Activated CD8-positive, alpha-beta memory T cell treated with anti-CD3 and anti-CD28 coated beads, Interleukin-2, amount 10 ng/mL, durations not matched to agents 7 days and 5 days (primary cell): ENCODE measurements at regions not wholly inside any gene's neighbourhood (a gene's known extent, or its start where the extent isn't known, plus 50 kb on each side); places are given as distances from the start of the nearest gene placed in this dataset.

Source experiments
- ATAC-seq: fragments of 150-1000 bp; cut with Tn5 transposase; one replicate; pipeline ENCODE4 v1.10.0; 2021; ENCODE audit warnings: moderate library complexity
- CTCF ChIA-PET: fragments of 350-600 bp; sonication (Branson Sonifier 250); formaldehyde crosslinking; loops from one replicate; lab custom pipeline; 2021; ENCODE audit warnings: antibody characterized with exemption; lab: Charles Lee
- DNase-seq: peaks from one replicate; pipeline ENCODE4 v3.0.0-alpha.2; 2020
- H3K27ac Mint-ChIP-seq: one replicate; pipeline ENCODE4 v1.8.0; 2021; ENCODE audit warnings: mild to moderate bottlenecking, mixed read lengths
- H3K27me3 Mint-ChIP-seq: one replicate; pipeline ENCODE4 v1.8.0; 2021; ENCODE audit warnings: mixed read lengths
- H3K36me3 Mint-ChIP-seq: one replicate; pipeline ENCODE4 v1.8.0; 2021; ENCODE audit warnings: mild to moderate bottlenecking, mixed read lengths
- H3K4me1 Mint-ChIP-seq: one replicate; pipeline ENCODE4 v1.8.0; 2021; ENCODE audit warnings: mixed read lengths
- H3K4me3 Mint-ChIP-seq: one replicate; pipeline ENCODE4 v1.8.0; 2021; ENCODE audit warnings: mild to moderate bottlenecking, moderate library complexity, mixed read lengths
- H3K9me3 Mint-ChIP-seq: one replicate; pipeline ENCODE4 v1.8.0; 2022; ENCODE audit warnings: low read depth, mixed read lengths

DNA sequence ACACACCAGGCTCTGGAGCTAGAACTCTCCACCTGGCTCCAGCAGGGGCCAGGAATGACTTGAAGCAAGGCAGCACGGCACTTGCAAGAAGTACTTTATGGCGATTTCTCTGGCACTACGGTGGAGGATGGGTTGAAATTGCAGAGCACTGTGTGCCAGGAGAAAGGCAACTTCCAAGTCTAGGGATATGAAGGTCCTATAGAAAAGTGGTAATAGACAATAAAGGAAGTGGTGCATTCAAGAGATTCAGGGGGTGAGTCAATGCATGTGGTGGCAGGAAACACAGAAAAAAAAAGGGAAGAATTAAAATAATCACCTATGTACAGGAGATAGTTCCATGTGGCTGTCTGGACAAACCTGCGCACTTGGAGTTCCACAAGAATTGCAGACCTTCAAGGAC, 240.3 kb upstream of the DYNLRB2 start:
- Mint-ChIP-seq H3K4me1 (no peaks in the 10 kb centered on the region), H3K9me3 (no peaks in the 10 kb centered on the region), H3K27me3 (peaks cover 3% of the 10 kb centered on the region), H3K27ac (no peak overlapping the region), H3K4me3 (no peak overlapping the region), H3K36me3 (no peaks in the 10 kb centered on the region)
- CTCF ChIA-PET = no interaction called here
- ATAC-seq = no peak
- no peak for DNase-seq

DNA sequence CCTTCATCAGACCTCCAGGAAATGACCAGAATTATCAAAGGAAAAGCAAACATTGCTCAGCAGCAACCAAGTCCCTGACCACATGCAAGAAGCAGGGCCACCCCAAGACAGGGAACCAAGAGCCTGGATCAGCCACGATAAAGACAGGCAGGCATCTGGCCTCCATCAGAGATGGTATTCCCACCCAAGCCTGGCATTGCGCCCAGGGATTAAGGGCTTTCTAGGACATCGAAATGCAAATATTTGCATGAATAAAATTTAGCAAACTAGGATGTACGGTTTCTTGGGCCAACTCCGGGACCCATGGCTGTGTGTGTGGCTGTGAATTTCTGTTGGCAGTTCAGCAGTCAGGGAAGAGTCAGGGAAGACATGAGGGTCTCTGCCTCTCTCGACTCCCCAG, 241.4 kb upstream of the DYNLRB2 start:
- DNase-seq (no peak), ATAC-seq (no peak)
- Mint-ChIP-seq H3K4me3 (no peak overlapping the region), H3K9me3 (no peaks in the 10 kb centered on the region), H3K36me3 (no peaks in the 10 kb centered on the region), H3K4me1 (no peaks in the 10 kb centered on the region), H3K27ac (no peak overlapping the region), H3K27me3 (peaks cover 3% of the 10 kb centered on the region)
- CTCF ChIA-PET = no interaction called here

DNA sequence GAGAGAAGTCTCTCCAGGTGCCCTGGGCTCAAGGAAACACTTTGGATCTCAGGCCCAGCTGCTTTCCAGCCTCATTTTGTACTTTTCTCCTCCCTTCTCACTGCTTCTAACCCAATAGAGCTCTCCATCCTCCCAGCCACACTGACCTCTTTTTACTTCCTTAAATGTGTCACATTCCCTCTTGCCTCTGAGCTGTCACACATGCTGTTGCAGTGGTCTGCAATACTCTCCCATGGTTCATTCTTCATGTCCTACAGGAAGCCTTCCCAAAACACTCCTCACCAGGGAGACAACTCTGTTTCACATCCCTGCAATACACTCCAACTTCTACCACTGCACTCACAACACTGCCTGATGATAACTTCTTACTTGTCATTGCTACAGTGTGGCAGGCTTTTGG, 242.1 kb upstream of the DYNLRB2 start:
- no peak for DNase-seq
- H3K36me3 Mint-ChIP-seq = no peaks in the 10 kb centered on the region
- no peaks in the 10 kb centered on the region for H3K9me3 Mint-ChIP-seq
- H3K27ac Mint-ChIP-seq = no peak overlapping the region
- peaks cover 3% of the 10 kb centered on the region for H3K27me3 Mint-ChIP-seq
- CTCF ChIA-PET = no interaction called here
- H3K4me1 Mint-ChIP-seq = no peaks in the 10 kb centered on the region
- ATAC-seq = no peak
- no peak overlapping the region for H3K4me3 Mint-ChIP-seq

GRCh38 chr16:80296034-80296433, 244.8 kb upstream of the DYNLRB2 start:
- H3K9me3 Mint-ChIP-seq = no peaks in the 10 kb centered on the region
- CTCF ChIA-PET = no interaction called here
- H3K27ac Mint-ChIP-seq = no peak overlapping the region
- H3K4me1 Mint-ChIP-seq = no peaks in the 10 kb centered on the region
- ATAC-seq = no peak
- H3K4me3 Mint-ChIP-seq = no peak overlapping the region
- H3K36me3 Mint-ChIP-seq = no peaks in the 10 kb centered on the region
- DNase-seq = no peak
- H3K27me3 Mint-ChIP-seq = peaks cover 6% of the 10 kb centered on the region

GRCh38 chr16:80294172-80294571, 246.6 kb upstream of the DYNLRB2 start:
- H3K27me3 Mint-ChIP-seq = peaks cover 7% of the 10 kb centered on the region
- H3K27ac Mint-ChIP-seq = no peak overlapping the region
- CTCF ChIA-PET = no interaction called here
- no peaks in the 10 kb centered on the region for H3K36me3 Mint-ChIP-seq
- no peaks in the 10 kb centered on the region for H3K9me3 Mint-ChIP-seq
- ATAC-seq (no peak), DNase-seq (no peak)
- no peak overlapping the region for H3K4me3 Mint-ChIP-seq
- H3K4me1 Mint-ChIP-seq = no peaks in the 10 kb centered on the region

DNA sequence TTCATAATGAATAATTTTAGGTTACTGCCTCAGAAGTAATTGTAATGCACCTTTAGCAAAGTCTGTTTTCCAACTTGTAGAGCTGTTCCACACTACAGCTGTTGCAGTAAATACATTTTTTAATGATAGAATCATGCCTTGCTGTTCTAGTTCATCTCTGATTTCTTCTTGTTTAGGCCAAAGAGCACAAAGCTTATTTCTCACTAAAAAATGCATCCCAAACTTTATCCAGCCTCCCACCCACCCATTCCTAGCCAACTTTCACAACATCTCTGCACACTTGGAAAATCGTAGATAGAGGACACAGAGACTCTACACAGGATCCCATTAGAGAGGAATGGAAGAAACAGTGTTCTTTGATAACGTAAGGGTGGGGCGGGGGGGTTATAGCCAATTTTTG, 252.2 kb upstream of the DYNLRB2 start:
- no peak for ATAC-seq
- Mint-ChIP-seq H3K36me3 (no peaks in the 10 kb centered on the region), H3K9me3 (no peaks in the 10 kb centered on the region), H3K27me3 (peaks cover 16% of the 10 kb centered on the region), H3K27ac (no peak overlapping the region), H3K4me1 (no peaks in the 10 kb centered on the region), H3K4me3 (no peak overlapping the region)
- DNase-seq = no peak
- CTCF ChIA-PET = no interaction called here

- CTCF ChIA-PET = no interaction called here
- Mint-ChIP-seq H3K36me3 (no peaks in the 10 kb centered on the region), H3K4me3 (no peak overlapping the region), H3K9me3 (no peaks in the 10 kb centered on the region), H3K27me3 (peaks cover 16% of the 10 kb centered on the region), H3K4me1 (no peaks in the 10 kb centered on the region), H3K27ac (no peak overlapping the region)
- ATAC-seq = no peak
- DNase-seq = no peak
Observed at GRCh38 chr16:80287674-80288073, 253.1 kb upstream of the DYNLRB2 start.

DNA sequence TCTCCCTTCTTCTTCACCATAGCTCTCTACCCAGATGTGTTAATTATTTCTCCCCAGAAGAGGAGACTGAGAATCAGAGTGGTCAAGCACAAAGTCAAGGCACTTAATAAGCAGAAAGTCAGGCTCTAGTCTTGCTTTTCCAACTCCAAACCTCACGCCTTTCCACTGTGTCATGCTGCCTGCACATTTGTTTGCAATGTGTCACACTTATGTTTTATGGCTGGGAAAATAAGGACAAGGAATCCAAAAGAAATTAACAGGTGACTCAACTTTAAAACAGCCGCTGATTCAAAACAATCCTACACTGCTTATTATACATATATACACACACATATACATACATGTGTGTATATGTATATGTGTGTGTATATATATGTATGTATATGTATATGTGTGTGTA, 255.7 kb upstream of the DYNLRB2 start:
- ATAC-seq = no peak
- H3K4me1 Mint-ChIP-seq = no peaks in the 10 kb centered on the region
- CTCF ChIA-PET = no interaction called here
- H3K27me3 Mint-ChIP-seq = peaks cover 13% of the 10 kb centered on the region
- no peak for DNase-seq
- H3K27ac Mint-ChIP-seq = no peak overlapping the region
- no peak overlapping the region for H3K4me3 Mint-ChIP-seq
- H3K36me3 Mint-ChIP-seq = no peaks in the 10 kb centered on the region
- H3K9me3 Mint-ChIP-seq = no peaks in the 10 kb centered on the region

DNA sequence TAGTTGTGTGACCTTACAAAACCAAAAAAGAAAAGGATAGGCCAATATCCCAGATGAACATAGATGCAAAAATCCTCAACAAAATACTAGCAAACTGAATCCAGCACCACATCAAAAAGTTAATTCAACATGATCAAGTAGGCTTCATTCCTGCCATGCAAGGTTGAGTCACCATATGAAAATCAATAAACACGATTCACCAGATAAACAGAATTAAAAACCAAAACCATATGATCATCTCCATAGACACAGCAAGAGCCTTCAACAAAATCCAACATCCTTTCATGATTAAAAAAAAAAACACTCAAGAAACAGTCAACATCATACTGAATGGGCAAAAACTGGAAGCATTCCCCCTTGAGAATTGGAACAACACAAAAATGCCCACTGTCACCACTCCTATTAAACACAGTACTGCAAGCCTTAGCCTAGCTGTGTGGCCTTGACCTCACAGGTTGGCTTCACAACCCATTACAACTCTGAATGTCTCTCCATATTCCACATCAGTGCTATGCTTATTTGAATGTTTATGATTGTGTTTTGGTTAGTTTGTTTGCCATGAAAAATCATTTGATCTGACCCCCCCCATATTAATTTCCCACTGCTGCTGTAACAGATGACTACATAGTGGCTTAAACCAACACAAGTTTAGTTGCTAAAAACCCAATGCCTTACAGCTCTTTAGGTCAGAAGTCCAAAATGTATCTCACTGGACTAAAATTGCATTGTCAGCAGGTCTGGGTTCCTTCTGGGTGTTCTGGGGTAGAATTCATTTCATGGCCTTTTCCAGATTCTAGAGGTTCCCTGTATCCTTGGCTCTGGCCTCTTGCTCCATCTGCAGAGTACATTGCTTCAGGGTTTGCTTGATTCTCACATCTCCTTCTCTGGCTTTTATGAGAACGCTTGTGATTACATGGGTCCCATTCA, 257.1 kb upstream of the DYNLRB2 start:
- ATAC-seq = no peak
- no peaks in the 10 kb centered on the region for H3K36me3 Mint-ChIP-seq
- no peaks in the 10 kb centered on the region for H3K4me1 Mint-ChIP-seq
- CTCF ChIA-PET = no interaction called here
- peaks cover 13% of the 10 kb centered on the region for H3K27me3 Mint-ChIP-seq
- DNase-seq = no peak
- H3K4me3 Mint-ChIP-seq = no peak overlapping the region
- no peak overlapping the region for H3K27ac Mint-ChIP-seq
- no peaks in the 10 kb centered on the region for H3K9me3 Mint-ChIP-seq

- no peaks in the 10 kb centered on the region for H3K36me3 Mint-ChIP-seq
- CTCF ChIA-PET = no interaction called here
- peaks cover 4% of the 10 kb centered on the region for H3K27me3 Mint-ChIP-seq
- DNase-seq = no peak
- H3K4me3 Mint-ChIP-seq = no peak overlapping the region
- no peak overlapping the region for H3K27ac Mint-ChIP-seq
- H3K9me3 Mint-ChIP-seq = no peaks in the 10 kb centered on the region
- ATAC-seq = no peak
- H3K4me1 Mint-ChIP-seq = no peaks in the 10 kb centered on the region
Observed at GRCh38 chr16:80280557-80280956, 260.2 kb upstream of the DYNLRB2 start.

DNA sequence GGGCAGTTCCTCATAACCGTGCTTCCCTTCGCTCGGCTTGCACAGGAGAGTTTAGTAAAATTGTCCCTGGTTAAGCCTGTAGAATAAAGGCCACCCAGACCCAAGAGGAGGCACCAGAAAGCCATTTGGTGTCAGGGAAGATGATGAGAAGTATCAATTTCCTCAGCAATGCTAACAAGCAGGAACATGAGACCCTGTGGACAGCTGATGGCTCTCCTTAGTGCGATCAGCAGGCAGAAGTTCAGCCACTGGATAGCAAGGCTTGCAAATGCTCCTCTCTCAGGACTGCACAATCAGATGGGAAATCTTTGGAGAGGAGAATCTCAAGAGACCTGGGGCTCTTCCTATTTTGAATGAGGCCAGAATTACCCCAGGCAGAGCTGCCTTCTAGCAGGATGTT, 261.1 kb upstream of the DYNLRB2 start:
- Mint-ChIP-seq H3K27ac (no peak overlapping the region), H3K9me3 (no peaks in the 10 kb centered on the region), H3K4me3 (no peak overlapping the region), H3K36me3 (no peaks in the 10 kb centered on the region), H3K4me1 (no peaks in the 10 kb centered on the region), H3K27me3 (peaks cover 4% of the 10 kb centered on the region)
- no peak for ATAC-seq
- CTCF ChIA-PET = no interaction called here
- DNase-seq = no peak

DNA sequence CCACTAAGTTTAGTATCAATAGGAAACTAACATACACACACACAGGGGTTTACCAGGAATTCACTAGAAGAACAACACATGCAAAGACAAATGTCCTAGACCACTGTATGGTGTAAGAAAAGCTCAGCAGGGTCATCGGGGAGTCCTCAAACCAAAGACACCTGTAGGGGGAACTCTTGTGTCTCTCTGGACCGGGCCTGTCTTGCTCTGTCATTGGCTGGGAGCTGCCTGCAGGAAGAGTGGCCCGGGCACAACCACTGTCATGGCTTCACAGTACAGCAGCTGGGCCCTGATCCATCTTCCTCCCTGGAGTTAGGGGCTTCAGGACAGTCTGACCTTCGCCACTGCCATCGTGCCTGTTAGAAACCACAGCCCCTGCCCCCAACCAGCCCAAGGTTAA, 263.6 kb upstream of the DYNLRB2 start:
- CTCF ChIA-PET = no interaction called here
- H3K9me3 Mint-ChIP-seq = no peaks in the 10 kb centered on the region
- DNase-seq (no peak), ATAC-seq (no peak)
- H3K4me3 Mint-ChIP-seq = no peak overlapping the region
- no peaks in the 10 kb centered on the region for H3K36me3 Mint-ChIP-seq
- no peak overlapping the region for H3K27ac Mint-ChIP-seq
- peaks cover 9% of the 10 kb centered on the region for H3K27me3 Mint-ChIP-seq
- H3K4me1 Mint-ChIP-seq = no peaks in the 10 kb centered on the region

DNA sequence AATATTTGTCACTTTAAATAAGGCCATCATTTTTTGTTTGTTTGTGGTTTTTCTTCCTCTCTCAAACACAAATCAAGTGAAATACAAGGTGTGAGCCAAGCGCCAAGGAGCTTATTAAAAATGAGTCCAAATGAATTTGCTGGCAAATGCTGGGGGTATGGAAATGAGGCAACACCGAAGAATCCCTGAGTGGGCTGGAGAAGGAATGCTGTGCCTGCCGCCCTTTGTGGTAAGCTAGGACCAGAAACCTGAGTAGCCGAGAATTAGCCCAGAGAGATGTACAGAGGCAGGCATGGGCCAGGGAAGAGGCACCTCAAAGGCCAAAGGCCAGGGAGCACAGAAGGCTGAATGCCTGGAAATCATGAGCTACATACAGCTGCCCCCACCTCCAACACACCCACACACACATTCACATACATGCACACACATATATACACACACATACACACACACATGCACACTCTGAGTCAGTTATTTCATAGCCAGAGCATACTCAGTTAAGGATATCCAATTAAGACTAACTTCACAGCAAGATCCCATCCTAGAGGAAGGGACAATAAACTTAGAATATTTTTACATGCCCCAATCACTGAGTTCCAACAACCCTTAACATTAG, 266.1 kb upstream of the DYNLRB2 start:
- H3K27me3 Mint-ChIP-seq = peaks cover 11% of the 10 kb centered on the region
- H3K9me3 Mint-ChIP-seq = no peaks in the 10 kb centered on the region
- no peak for ATAC-seq
- no peaks in the 10 kb centered on the region for H3K4me1 Mint-ChIP-seq
- CTCF ChIA-PET = no interaction called here
- no peak overlapping the region for H3K4me3 Mint-ChIP-seq
- DNase-seq = no peak
- no peak overlapping the region for H3K27ac Mint-ChIP-seq
- no peaks in the 10 kb centered on the region for H3K36me3 Mint-ChIP-seq
